K562 (cell line): ENCODE measurements at regions not wholly inside any gene's neighbourhood (a gene's known extent, or its start where the extent isn't known, plus 50 kb on each side); places are given as distances from the start of the nearest gene placed in this dataset.
A peak's percentile ranks its signal among the peaks of the same experiment; 100 is the strongest.

Source experiments
- ATAC-seq: fragments of 200-7000 bp; cut with Tn5 transposase; 3 replicates; pipeline ENCODE4 v1.9.1; 2020; ENCODE audit warnings: moderate library complexity
- BruUV-seq: library from RNA; stranded (reverse); fragments of 400-500 nt; replicated peaks from 2 replicates; lab custom pipeline; 2021; lab: Mats Ljungman, UMichigan
- CTCF ChIA-PET: fragments of 300-600 bp; formaldehyde crosslinking; extraction: SDS; loops from one replicate; lab custom pipeline; 2021; ENCODE audit warnings: low intra/inter-chr PET ratio; lab: Yijun Ruan, JAX
- POLR2A ChIA-PET: fragments of 300-600, 350-650 bp; sonication (Branson Sonifier 250); formaldehyde crosslinking; extraction: SDS; loops from one replicate; lab custom pipeline; 2021; ENCODE audit warnings: antibody characterized with exemption, inconsistent platforms; lab: Yijun Ruan, JAX
- DNase-seq, 4 experiments: peaks; one replicate each; pipeline versions ENCODE4 v3.0.0 to v3.0.0-alpha.2; 2011 to 2018; ENCODE audit warnings: low spot score in 3 of 4, mixed read lengths in 3 of 4; ENCODE audit errors: extremely low read depth in 1 of 4
- FAIRE-seq: peaks from 2 replicates; lab custom pipeline; 2011; peaks lifted over from hg19 to GRCh38; lab: Jason Lieb, UNC
- H2AFZ ChIP-seq: 2 replicates; pipeline ENCODE4 v1.6.0; 2011; ENCODE audit warnings: low read depth, low read length, control low read depth, inconsistent platforms
- H3K27ac ChIP-seq: fragments of 200-600 bp; 3 replicates; pipeline ENCODE4 v1.8.0; 2011; ENCODE audit warnings: low read depth, mild to moderate bottlenecking, control low read depth, inconsistent platforms, low read length, moderate library complexity, mixed read lengths; ENCODE audit errors: extremely low read depth
- H3K27me3 ChIP-seq, 2 experiments: fragments of 300-600 bp in 1 of 2; 2 replicates in 1 of 2; 3 replicates in 1 of 2; pipeline versions ENCODE4 v1.6.0 to v1.8.0; 2011; ENCODE audit warnings: inconsistent platforms in 2 of 2, low read length in 2 of 2, mild to moderate bottlenecking in 1 of 2, mixed read lengths in 1 of 2, moderate library complexity in 1 of 2; ENCODE audit not compliant: control insufficient read depth in 2 of 2, insufficient read depth in 2 of 2
- H3K36me3 ChIP-seq: fragments of 300-600 bp; 3 replicates; pipeline ENCODE4 v1.8.0; 2011; ENCODE audit warnings: mild to moderate bottlenecking, low read length, inconsistent platforms; ENCODE audit not compliant: control insufficient read depth, insufficient read depth
- H3K4me1 ChIP-seq, 2 experiments: fragments of 200-600 bp in 1 of 2; replicated peaks in 1 of 2; 2 replicates in 1 of 2; 3 replicates in 1 of 2; pipeline versions ENCODE4 v1.5.1 to v1.8.0; 2011; ENCODE audit warnings: inconsistent platforms in 2 of 2, low read length in 2 of 2, mild to moderate bottlenecking in 1 of 2, mixed read lengths in 1 of 2, moderate library complexity in 1 of 2; ENCODE audit not compliant: control insufficient read depth in 2 of 2, insufficient read depth in 2 of 2
- H3K4me2 ChIP-seq: 2 replicates; pipeline ENCODE4 v1.6.1; 2011; ENCODE audit warnings: low read length, control low read depth, inconsistent platforms, mixed read lengths; ENCODE audit not compliant: insufficient read depth
- H3K4me3 ChIP-seq: fragments of 200-600 bp; sonication (generic), shearing (Covaris generic); 2 replicates; pipeline ENCODE4 v1.5.1; 2016; ENCODE audit warnings: control low read depth, inconsistent platforms
- H3K79me2 ChIP-seq: fragments of 200-600 bp; 3 replicates; pipeline ENCODE4 v1.8.0; 2011; ENCODE audit warnings: low read length, inconsistent platforms; ENCODE audit not compliant: control insufficient read depth, insufficient read depth
- H3K9ac ChIP-seq, 2 experiments: 2 replicates each; pipeline versions ENCODE4 v1.6.0 to v1.6.1; 2011; ENCODE audit warnings: low read depth in 2 of 2, low read length in 2 of 2, control low read depth in 1 of 2, inconsistent platforms in 1 of 2, mild to moderate bottlenecking in 1 of 2, mixed read lengths in 1 of 2; ENCODE audit not compliant: insufficient read depth in 1 of 2
- H3K9me1 ChIP-seq: one replicate; pipeline ENCODE4 v1.6.0; 2011; ENCODE audit warnings: inconsistent platforms, mild to moderate bottlenecking, low read length, moderate library complexity; ENCODE audit not compliant: control insufficient read depth, insufficient read depth
- H3K9me3 ChIP-seq: replicated peaks from 2 replicates; pipeline ENCODE4 v1.5.1; 2011; ENCODE audit warnings: low read depth, low read length, inconsistent platforms; ENCODE audit not compliant: control insufficient read depth, insufficient read depth
- H4K20me1 ChIP-seq: replicated peaks from 2 replicates; pipeline ENCODE4 v1.6.1; 2011; ENCODE audit warnings: low read length, inconsistent platforms, mixed read lengths; ENCODE audit not compliant: control insufficient read depth, insufficient read depth
- CBX2 ChIP-seq: fragments of 200-600 bp; sonication (generic); IDR thresholded peaks from one replicate; pipeline ENCODE4 v1.6.1; 2012; ENCODE audit warnings: mild to moderate bottlenecking, low read length, inconsistent platforms; ENCODE audit not compliant: insufficient read depth, poor library complexity, severe bottlenecking
- CEBPB ChIP-seq: fragments of 450-650 bp; IDR thresholded peaks from 2 replicates; pipeline ENCODE4 v1.6.1; 2016; ENCODE audit warnings: missing genetic modification characterization, missing compliant biosample characterization
- MAX ChIP-seq: sonication (generic); formaldehyde crosslinking; IDR thresholded peaks from 2 replicates; pipeline ENCODE4 v1.9.0; 2022; ENCODE audit warnings: mild to moderate bottlenecking, missing genetic modification reagents
- MECOM ChIP-seq: fragments of 250-450 bp; sonication (Bioruptor Pico); IDR thresholded peaks from 2 replicates; pipeline ENCODE4 v1.8.0; 2022; ENCODE audit warnings: inconsistent platforms
- MEIS2 ChIP-seq: fragments of 450-650 bp; IDR thresholded peaks from 2 replicates; pipeline ENCODE4 v1.6.1; 2014; ENCODE audit warnings: mild to moderate bottlenecking; ENCODE audit not compliant: partially characterized antibody
- MLLT1 ChIP-seq, 2 experiments: fragments of 450-650 bp; IDR thresholded peaks; 2 replicates each; pipeline ENCODE4 v1.6.1; 2016
- PYGO2 ChIP-seq: fragments of 450-650 bp; IDR thresholded peaks from 2 replicates; pipeline ENCODE4 v1.6.1; 2016; ENCODE audit warnings: mild to moderate bottlenecking, missing genetic modification characterization, moderate library complexity, missing compliant biosample characterization
- RBM25 ChIP-seq: fragments of 200-400 bp; formaldehyde crosslinking; IDR thresholded peaks from 2 replicates; pipeline ENCODE4 v1.6.1; 2018; ENCODE audit warnings: low read length, low read depth, moderate library complexity; ENCODE audit not compliant: severe bottlenecking
- SRSF9 ChIP-seq: fragments of 200-400 bp; formaldehyde crosslinking; IDR thresholded peaks from 2 replicates; pipeline ENCODE4 v1.6.1; 2017; ENCODE audit warnings: low read depth, low read length, borderline replicate concordance
- TRIM24 ChIP-seq, 2 experiments: fragments of 450-650 bp; IDR thresholded peaks; 2 replicates each; pipeline ENCODE4 v1.6.1; 2016
- ZNF140 ChIP-seq: fragments of 250-450 bp; sonication (Bioruptor Pico); IDR thresholded peaks from 2 replicates; pipeline ENCODE4 v1.8.0; 2021; ENCODE audit warnings: moderate library complexity, mild to moderate bottlenecking, inconsistent platforms
- ZNF239 ChIP-seq: fragments of 250-450 bp; sonication (Bioruptor Pico); IDR thresholded peaks from 2 replicates; pipeline ENCODE4 v1.4.0; 2020; ENCODE audit warnings: mild to moderate bottlenecking
- ZNF639 ChIP-seq, 2 experiments: fragments of 200-800 bp in 1 of 2; sonication (Bioruptor generic) in 1 of 2; sonication (generic) in 1 of 2; formaldehyde crosslinking in 1 of 2; IDR thresholded peaks in 1 of 2; conservative IDR thresholded peaks in 1 of 2; 2 replicates each; pipeline versions ENCODE4 v1.5.0 to v1.6.1; 2016 to 2020; ENCODE audit warnings: missing compliant biosample characterization in 1 of 2, missing genetic modification characterization in 1 of 2, missing genetic modification reagents in 1 of 2
- WGBS: fragments of 100-300 bp; shearing (Covaris generic); methylation state at CpG from one replicate; pipeline ENCODE4 v1.1.6; 2016; ENCODE audit warnings: low coverage, mixed read lengths; ENCODE audit not compliant: insufficient coverage; ENCODE audit errors: missing lambda C conversion rate; 5-methylcytosine and 5-hydroxymethylcytosine counted together
- in situ Hi-C: fragments of 300-500 bp; cut with MboI; formaldehyde crosslinking; loops from 4 replicates; pipeline ENCODE4 v1.15.0; 2018; ENCODE audit warnings: inconsistent platforms, mixed read lengths
- intact Hi-C: fragments of 100-400 bp; cut with micrococcal nuclease; formaldehyde crosslinking; loops from 2 replicates; pipeline ENCODE4 v1.14.2; 2022

GRCh38 chr2:173782681-173783080 lies 182.5 kb downstream of the SP3 start:
- Histone ChIP-seq H3K27ac (no peak overlapping the region), H3K9ac (no peak overlapping the region), H3K4me1 (no peaks in the 10 kb centered on the region), H3K9me1 (no peaks in the 10 kb centered on the region), H3K9me3 (no peaks in the 10 kb centered on the region), H3K36me3 (no peaks in the 10 kb centered on the region), H3K79me2 (no peaks in the 10 kb centered on the region), H3K4me2 (no peak overlapping the region), H2AFZ (no peak overlapping the region), H3K27me3 (peaks cover 11 to 14% of the 10 kb centered on the region in 2 experiments; a peak in 4 of 5 replicates), H3K4me3 (no peak overlapping the region), H4K20me1 (no peaks in the 10 kb centered on the region)
- intact Hi-C loops: no loop called here
- ATAC-seq: no peak
- ChIA-PET CTCF (no interaction called here), POLR2A (interaction anchor here (0.8 kb wide), 1 partner anchor 33 kb away, joined by 4 read pairs; no protein-coding TSS in a partner anchor)
- TF ChIP-seq MEIS2: no peak
- TF ChIP-seq ZNF639 (CRISPR knock-in tag; conservative IDR thresholded peaks at IDR 0.05 in 1 of 2, IDR thresholded peaks at IDR 0.05 in 1 of 2): no peak
- TF ChIP-seq ZNF140 (CRISPR knock-in tag): no peak
- TF ChIP-seq TRIM24 (IDR thresholded peaks at IDR 0.05): no peak
- TF ChIP-seq SRSF9: no peak
- TF ChIP-seq MECOM: no peak
- no peak for TF ChIP-seq CBX2
- no peak for TF ChIP-seq CEBPB
- TF ChIP-seq PYGO2 (tag): no peak
- no peak for TF ChIP-seq MLLT1 (IDR thresholded peaks at IDR 0.05)
- peak; percentile 97 for TF ChIP-seq ZNF239 (CRISPR knock-in tag)
- TF ChIP-seq MAX (CRISPR knock-in tag): no peak
- peak; percentile 78 for TF ChIP-seq RBM25
- FAIRE-seq: no peak
- in situ Hi-C loops: no loop called here
- no TSS peak for BruUV-seq
- 0% methylated on average over 4 of the region's 4 CpGs for WGBS
- no peak for DNase-seq
